Fibroblast of peridontal ligament (primary cell): ENCODE measurements at regions not wholly inside any gene's neighbourhood (a gene's known extent, or its start where the extent isn't known, plus 50 kb on each side); places are given as distances from the start of the nearest gene placed in this dataset.

Source experiments
- DNase-seq: peaks from one replicate; pipeline ENCODE4 v3.0.0-alpha.2; 2010; ENCODE audit errors: extremely low read depth

- DNase-seq, result peak; percentile 93
Observed at GRCh38 chr1:209398313-209398991, 185.1 kb upstream of the CAMK1G start.

GRCh38 chr1:209399800-209400199 lies 183.7 kb upstream of the CAMK1G start:
- DNase-seq, result no peak

GRCh38 chr1:209400351-209401220 lies 182.9 kb upstream of the CAMK1G start:
- DNase-seq, result no peak

GRCh38 chr1:209402697-209403096 lies 180.8 kb upstream of the CAMK1G start:
- DNase-seq, result no peak

GRCh38 chr1:209403921-209404320 lies 179.6 kb upstream of the CAMK1G start:
- DNase-seq, result no peak

GRCh38 chr1:209404577-209404976 lies 178.9 kb upstream of the CAMK1G start:
- DNase-seq, result no peak

GRCh38 chr1:209405183-209405814 lies 178.2 kb upstream of the CAMK1G start:
- peak; percentile 72 for DNase-seq

- peak; percentile 45 for DNase-seq
Observed at GRCh38 chr1:209406168-209406567, 177.3 kb upstream of the CAMK1G start.

GRCh38 chr1:209406595-209406994 lies 176.9 kb upstream of the CAMK1G start:
- no peak for DNase-seq

- peak; percentile 54 for DNase-seq
Observed at GRCh38 chr1:209409780-209410179, 173.7 kb upstream of the CAMK1G start.

GRCh38 chr1:209411491-209411929 lies 172.0 kb upstream of the CAMK1G start:
- peak; percentile 65 for DNase-seq

GRCh38 chr1:209412036-209412435 lies 171.5 kb upstream of the CAMK1G start:
- DNase-seq, result no peak

- no peak for DNase-seq
Observed at GRCh38 chr1:209412566-209412965, 170.9 kb upstream of the CAMK1G start.

- DNase-seq, result no peak
Observed at GRCh38 chr1:209413062-209413461, 170.5 kb upstream of the CAMK1G start.

GRCh38 chr1:209414803-209415329 lies 168.6 kb upstream of the CAMK1G start:
- DNase-seq, result no peak

- no peak for DNase-seq
Observed at GRCh38 chr1:209416039-209416438, 167.5 kb upstream of the CAMK1G start.

- no peak for DNase-seq
Observed at GRCh38 chr1:209416716-209417115, 166.8 kb upstream of the CAMK1G start.

GRCh38 chr1:209417761-209418160 lies 165.8 kb upstream of the CAMK1G start:
- no peak for DNase-seq

GRCh38 chr1:209420276-209420675 lies 163.2 kb upstream of the CAMK1G start:
- DNase-seq, result no peak

GRCh38 chr1:209421186-209421585 lies 162.3 kb upstream of the CAMK1G start:
- DNase-seq, result no peak

- no peak for DNase-seq
Observed at GRCh38 chr1:209421978-209422680, 161.4 kb upstream of the CAMK1G start.

- no peak for DNase-seq
Observed at GRCh38 chr1:209425959-209426358, 157.6 kb upstream of the CAMK1G start.
